GM12801 (cell line): ENCODE measurements at regions not wholly inside any gene's neighbourhood (a gene's known extent, or its start where the extent isn't known, plus 50 kb on each side); places are given as distances from the start of the nearest gene placed in this dataset.

Source experiments
- TF ChIP-seq, protein P1 (sequence below): IDR thresholded peaks from one replicate; pipeline ENCODE4 v1.5.1; 2011; ENCODE audit warnings: control low read depth; ENCODE audit not compliant: insufficient read length; ENCODE audit errors: extremely low read depth

DNA sequence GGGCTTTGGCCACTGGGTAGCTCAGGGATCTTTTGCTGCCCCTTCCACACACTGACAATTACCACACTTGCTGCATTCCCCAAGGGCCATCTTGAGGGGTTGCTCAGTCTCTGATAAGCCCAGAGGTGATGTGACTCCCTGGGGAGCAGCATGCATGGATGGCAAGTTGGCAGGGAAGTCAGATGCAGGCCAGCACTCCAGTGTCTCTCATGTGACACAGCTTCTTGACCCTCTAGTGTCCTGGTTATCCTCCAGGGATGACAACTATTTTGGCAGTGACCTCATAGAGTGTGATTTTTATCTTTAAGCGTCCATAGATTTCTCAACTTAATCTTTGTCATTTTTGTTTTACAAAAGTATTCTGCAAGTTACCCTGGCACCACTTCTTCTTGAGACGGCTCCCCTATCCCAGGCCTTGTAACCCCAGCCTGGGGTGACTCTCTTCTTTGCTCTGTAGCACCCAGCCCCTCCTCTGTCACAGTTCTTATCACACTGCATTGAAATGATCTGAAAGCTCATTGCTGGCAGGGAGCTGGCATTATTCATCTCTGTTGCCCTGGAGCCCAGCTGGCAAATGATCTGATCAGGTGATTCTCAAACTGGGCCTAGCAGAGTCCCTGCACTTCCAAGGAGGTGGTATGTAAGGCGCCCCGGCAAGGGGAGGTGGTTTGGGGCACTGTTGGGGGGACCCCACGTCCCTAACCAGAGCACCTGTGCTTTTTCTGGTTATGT is 72.6 kb downstream of the TENT5C start:
- TF ChIP-seq, protein P1, sequence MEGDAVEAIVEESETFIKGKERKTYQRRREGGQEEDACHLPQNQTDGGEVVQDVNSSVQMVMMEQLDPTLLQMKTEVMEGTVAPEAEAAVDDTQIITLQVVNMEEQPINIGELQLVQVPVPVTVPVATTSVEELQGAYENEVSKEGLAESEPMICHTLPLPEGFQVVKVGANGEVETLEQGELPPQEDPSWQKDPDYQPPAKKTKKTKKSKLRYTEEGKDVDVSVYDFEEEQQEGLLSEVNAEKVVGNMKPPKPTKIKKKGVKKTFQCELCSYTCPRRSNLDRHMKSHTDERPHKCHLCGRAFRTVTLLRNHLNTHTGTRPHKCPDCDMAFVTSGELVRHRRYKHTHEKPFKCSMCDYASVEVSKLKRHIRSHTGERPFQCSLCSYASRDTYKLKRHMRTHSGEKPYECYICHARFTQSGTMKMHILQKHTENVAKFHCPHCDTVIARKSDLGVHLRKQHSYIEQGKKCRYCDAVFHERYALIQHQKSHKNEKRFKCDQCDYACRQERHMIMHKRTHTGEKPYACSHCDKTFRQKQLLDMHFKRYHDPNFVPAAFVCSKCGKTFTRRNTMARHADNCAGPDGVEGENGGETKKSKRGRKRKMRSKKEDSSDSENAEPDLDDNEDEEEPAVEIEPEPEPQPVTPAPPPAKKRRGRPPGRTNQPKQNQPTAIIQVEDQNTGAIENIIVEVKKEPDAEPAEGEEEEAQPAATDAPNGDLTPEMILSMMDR: no peak

DNA sequence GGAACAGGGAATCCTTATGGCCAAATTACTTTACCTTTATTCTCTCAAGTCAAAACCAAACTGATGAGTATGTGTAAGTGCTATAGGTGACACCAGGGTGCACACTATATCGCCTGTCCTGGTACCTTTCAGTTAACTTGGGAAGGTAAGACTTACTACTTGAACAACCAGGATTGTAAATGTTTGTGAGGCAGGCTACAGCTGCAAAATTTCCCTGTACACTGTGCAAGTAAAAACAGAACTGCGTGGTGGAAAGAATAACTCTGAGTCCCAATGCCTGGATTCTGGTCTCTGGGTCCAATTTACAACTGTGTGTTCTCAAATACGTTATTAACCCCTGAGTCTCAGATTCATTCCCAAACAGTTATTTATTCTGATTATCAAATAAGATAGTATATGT is 73.5 kb downstream of the TENT5C start:
- TF ChIP-seq, protein P1: no peak

DNA sequence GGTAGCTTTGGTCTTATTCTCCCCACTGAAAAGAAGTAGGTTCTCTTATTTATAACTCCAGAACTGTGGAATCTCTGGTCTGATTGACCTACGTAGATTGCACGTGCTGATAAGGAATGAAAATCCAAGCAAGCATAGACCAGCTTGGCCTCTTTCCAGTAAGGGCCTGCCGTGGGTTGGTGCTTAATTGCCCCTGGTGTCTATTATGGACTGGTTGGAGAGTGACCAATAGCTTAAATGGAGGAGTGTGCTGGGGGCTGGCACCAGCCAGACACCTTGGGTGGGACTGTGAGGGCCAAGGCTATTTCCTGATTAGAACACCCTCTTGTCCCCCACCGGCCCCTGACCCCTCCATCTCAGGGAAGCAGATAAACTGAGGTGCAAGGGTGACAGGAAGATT is 74.0 kb downstream of the TENT5C start:
- TF ChIP-seq, protein P1: no peak

DNA sequence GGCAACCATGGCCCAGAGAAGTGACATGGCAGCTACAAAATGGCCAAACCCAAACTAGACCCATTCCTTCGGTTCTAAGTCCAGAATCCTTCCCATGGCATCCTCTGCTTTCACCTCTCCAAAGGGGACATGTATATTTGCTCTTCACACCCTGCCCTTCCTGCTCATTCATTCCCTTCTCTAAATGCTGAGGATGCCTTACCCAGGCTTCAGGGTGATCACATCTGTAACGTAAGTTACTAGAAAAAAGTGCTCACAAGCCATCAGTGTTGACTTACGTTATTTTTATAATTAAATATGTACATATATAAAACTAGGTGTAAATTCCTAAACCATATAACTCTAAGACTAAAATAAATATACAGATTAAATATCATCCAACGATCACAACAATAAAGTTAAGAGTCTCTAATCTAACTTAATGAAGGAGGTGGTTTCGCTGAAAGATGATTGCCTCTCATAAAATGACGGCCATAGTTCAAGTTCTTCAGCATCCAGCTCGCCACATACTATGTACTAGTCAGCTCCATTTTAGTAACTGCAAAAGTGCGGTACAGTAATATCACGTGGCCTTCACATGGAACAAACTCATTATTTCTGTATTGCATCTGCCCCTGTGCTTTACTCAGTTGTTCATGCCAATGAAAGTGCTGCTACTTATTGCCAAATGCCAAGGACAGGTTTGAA is 74.6 kb downstream of the TENT5C start:
- TF ChIP-seq, protein P1: no peak

DNA sequence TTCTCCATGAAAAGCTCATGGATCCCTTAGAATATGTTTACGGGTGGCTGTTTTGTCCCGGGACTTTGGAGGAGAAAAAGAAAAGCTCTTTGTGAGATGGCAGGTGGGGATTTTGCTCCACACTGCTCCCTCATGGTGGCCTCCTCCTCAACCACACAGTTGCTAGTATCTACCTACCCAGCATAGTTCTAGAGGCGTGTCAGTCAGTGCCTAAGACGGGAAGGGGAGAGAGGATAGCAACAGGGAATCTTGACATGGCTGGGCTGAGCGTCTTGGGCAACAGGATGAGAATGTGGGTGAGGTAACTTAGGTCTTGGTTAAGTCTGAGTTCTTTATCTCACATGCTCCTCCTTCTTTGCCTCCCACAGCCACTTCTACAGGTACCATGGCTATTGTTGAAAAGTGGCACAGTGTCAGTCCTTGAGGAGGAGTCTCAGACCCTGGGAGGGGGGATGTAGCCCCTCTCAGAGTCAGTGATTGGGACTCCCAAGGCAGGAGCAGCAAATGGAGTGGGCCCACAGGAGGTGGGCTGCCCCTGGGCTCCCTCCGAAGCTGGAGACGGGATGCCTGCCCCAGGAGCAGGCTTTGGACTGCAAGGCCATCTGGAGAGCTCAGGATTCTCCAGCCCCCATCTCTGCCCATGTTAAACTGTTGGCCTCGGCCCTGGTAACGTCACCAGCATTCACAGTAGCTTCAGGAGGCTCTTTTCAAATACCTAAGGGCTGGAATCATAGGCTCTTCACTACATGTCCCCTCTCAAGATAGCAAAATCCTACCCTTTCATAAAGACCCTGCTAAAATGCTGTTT is 75.4 kb downstream of the TENT5C start:
- TF ChIP-seq, protein P1: no peak

DNA sequence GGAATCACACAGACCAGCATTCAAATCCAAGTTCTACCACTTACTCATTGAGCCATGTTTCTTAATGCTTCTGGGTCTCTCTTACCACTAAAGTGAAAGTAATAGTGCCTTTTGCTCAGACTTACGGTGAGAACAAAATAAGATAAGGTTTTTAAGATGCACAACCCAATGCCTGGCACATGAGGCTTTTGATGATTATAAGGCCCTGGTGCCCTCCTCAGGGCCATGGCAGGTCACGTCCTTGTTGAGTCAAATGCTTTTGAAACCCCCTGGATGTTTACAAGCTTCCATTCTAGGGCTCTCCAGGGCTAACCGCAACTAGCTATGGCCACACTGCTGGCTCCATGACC is 76.0 kb downstream of the TENT5C start:
- TF ChIP-seq, protein P1: no peak

DNA sequence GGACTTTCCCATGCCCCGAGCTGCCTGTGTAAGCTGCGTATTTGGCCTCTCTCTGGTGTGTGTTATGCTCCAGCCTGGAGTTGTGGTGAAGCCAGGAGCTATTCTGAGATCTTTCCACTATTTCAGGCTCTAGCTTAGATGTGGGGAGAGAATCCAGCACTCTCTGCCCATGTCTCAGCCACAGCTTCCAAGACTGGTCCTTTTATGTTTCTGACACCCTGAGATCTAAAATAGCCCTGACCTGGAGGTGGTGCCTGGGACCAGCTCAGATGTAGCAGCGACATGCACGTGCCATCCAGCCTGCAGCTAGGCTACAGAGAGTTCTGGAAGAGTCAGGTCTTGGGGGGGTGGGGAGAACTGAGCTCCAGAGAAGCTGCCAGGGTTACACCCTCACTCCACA is 76.5 kb downstream of the TENT5C start:
- TF ChIP-seq, protein P1: no peak
